Activated B cell treated with CpG ODN at 0.5 μM for 24 hours (primary cell): ENCODE measurements at regions not wholly inside any gene's neighbourhood (a gene's known extent, or its start where the extent isn't known, plus 50 kb on each side); places are given as distances from the start of the nearest gene placed in this dataset.
"Not testable (repeated sequence)": the region's sequence is repeated elsewhere in the genome, so short reads cannot be mapped to it uniquely, and the experiment has no call there.

ENCODE experiments used
- ATAC-seq: fragments of 200-7000 bp; cut with Tn5 transposase; one replicate; pipeline ENCODE4 v1.10.0; 2021; ENCODE audit warnings: low read depth, mild to moderate bottlenecking, moderate library complexity
- CTCF ChIA-PET: fragments of 350-600 bp; sonication (Branson Sonifier 250); formaldehyde crosslinking; loops from one replicate; lab custom pipeline; 2021; ENCODE audit warnings: antibody characterized with exemption; lab: Charles Lee
- POLR2A ChIA-PET: fragments of 350-600 bp; sonication (Branson Sonifier 250); formaldehyde crosslinking; loops from one replicate; lab custom pipeline; 2021; ENCODE audit warnings: antibody characterized with exemption; lab: Charles Lee
- DNase-seq: peaks from one replicate; pipeline ENCODE4 v3.0.0; 2022
- H3K27ac Mint-ChIP-seq: one replicate; pipeline ENCODE4 v1.8.0; 2020; ENCODE audit warnings: mixed read lengths
- H3K27me3 Mint-ChIP-seq: one replicate; pipeline ENCODE4 v1.8.0; 2021; ENCODE audit warnings: mixed read lengths
- H3K36me3 Mint-ChIP-seq: one replicate; pipeline ENCODE4 v1.8.0; 2021; ENCODE audit warnings: low read depth, mixed read lengths
- H3K4me1 Mint-ChIP-seq: one replicate; pipeline ENCODE4 v1.8.0; 2021; ENCODE audit warnings: mixed read lengths
- H3K4me3 Mint-ChIP-seq: one replicate; pipeline ENCODE4 v1.8.0; 2020; ENCODE audit warnings: mild to moderate bottlenecking, mixed read lengths
- H3K9me3 Mint-ChIP-seq: one replicate; pipeline ENCODE4 v1.8.0; 2020; ENCODE audit warnings: mixed read lengths
- intact Hi-C: fragments of 100-400 bp; cut with micrococcal nuclease; formaldehyde crosslinking; loops from one replicate; pipeline ENCODE4 v1.15.1; 2024
- TF ChIP-seq, protein P1 (sequence below): fragments of 200-600 bp; IDR thresholded peaks from one replicate; pipeline ENCODE4 v1.8.0; 2022; ENCODE audit warnings: antibody characterized with exemption, mild to moderate bottlenecking

DNA sequence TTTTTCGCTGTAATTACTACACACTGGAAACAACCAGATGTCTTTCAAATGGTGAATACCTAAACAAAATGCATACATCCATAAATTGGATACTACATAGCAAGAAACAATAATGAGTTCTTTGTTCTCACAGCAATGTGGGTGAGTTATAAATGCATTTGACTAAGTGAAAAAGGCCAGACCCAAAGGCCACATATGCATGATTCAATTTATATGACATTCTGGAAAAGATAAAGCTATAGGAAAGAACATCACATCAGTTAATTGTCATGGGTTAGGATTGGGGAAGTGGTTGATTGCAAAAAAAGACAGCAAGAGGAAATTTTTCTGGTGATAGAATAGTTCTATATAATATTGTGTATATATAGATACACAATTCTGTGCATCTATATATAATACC is 198.9 kb downstream of the CYLC2 start:
- Mint-ChIP-seq H3K27ac (no peak overlapping the region), H3K4me1 (no peaks in the 10 kb centered on the region), H3K27me3 (no peaks in the 10 kb centered on the region), H3K36me3 (no peaks in the 10 kb centered on the region), H3K4me3 (no peak overlapping the region), H3K9me3 (no peaks in the 10 kb centered on the region)
- no peak for ATAC-seq
- TF ChIP-seq, protein P1, sequence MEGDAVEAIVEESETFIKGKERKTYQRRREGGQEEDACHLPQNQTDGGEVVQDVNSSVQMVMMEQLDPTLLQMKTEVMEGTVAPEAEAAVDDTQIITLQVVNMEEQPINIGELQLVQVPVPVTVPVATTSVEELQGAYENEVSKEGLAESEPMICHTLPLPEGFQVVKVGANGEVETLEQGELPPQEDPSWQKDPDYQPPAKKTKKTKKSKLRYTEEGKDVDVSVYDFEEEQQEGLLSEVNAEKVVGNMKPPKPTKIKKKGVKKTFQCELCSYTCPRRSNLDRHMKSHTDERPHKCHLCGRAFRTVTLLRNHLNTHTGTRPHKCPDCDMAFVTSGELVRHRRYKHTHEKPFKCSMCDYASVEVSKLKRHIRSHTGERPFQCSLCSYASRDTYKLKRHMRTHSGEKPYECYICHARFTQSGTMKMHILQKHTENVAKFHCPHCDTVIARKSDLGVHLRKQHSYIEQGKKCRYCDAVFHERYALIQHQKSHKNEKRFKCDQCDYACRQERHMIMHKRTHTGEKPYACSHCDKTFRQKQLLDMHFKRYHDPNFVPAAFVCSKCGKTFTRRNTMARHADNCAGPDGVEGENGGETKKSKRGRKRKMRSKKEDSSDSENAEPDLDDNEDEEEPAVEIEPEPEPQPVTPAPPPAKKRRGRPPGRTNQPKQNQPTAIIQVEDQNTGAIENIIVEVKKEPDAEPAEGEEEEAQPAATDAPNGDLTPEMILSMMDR: no peak
- ChIA-PET POLR2A (no interaction called here), CTCF (no interaction called here)
- no peak for DNase-seq
- intact Hi-C loops: no loop called here

DNA sequence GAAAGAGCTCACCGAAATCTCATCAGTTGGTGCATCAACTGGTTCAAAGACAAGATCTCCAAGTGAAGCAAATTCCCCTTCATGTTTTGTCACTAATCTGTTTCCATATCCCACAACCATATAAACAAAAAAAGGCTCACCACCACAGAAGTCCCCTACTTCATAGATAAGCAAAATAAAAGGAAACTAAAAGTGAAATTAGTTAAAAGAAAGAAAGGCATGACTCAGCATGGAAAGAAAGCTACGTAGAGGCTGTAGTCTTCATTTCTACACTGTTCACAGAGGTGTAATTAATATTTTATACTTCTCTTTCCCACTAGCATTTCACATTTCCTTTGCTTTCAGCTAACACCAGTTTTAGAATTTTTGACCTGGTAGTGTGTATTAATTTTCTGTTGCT is 208.0 kb downstream of the CYLC2 start:
- H3K27me3 Mint-ChIP-seq: no peaks in the 10 kb centered on the region

DNA sequence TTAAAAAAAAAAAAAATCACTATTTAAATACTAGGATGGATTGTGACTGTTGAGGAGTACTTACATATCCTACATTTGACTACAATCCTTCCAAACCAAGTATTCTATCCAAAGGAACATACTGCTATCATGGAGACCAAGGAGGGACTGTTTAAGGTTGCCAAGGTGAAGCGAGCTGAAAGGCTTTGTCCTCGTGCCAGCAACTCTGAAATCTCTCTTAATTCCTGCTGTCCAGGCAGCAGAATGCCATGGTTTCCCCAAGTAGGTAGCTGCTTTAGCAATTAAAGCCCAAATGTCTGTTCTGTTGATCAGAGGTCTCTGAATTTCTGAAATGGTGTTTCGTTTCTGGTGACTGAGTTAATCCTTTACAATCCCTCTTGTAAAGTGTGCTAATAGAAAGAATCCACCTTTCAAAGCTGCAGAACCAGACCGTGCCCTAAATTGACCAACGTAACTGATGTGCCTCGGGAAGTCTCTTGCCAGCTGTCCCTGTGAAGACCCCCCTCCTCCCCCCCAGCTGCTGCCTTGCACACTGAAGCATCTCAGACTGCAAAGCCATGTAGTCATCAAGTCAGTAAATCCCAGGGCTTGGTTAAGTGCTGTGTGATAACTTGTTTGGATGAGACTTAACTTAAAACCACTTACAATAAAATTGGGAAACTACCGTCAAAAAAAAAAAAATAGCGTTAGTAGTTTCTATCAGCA is 210.9 kb downstream of the CYLC2 start:
- intact Hi-C loops: not testable (repeated sequence)

More for the DNA sequence above, 208.0 kb downstream of the CYLC2 start:
- no peak overlapping the region for H3K27ac Mint-ChIP-seq
- no peak for DNase-seq
- TF ChIP-seq, protein P1: no peak
- no peak for ATAC-seq
- ChIA-PET POLR2A (no interaction called here), CTCF (no interaction called here)
- intact Hi-C loops: no loop called here
- peaks cover 3% of the 10 kb centered on the region for H3K9me3 Mint-ChIP-seq
- H3K4me3 Mint-ChIP-seq: no peak overlapping the region
- H3K4me1 Mint-ChIP-seq: no peaks in the 10 kb centered on the region
- no peaks in the 10 kb centered on the region for H3K36me3 Mint-ChIP-seq

DNA sequence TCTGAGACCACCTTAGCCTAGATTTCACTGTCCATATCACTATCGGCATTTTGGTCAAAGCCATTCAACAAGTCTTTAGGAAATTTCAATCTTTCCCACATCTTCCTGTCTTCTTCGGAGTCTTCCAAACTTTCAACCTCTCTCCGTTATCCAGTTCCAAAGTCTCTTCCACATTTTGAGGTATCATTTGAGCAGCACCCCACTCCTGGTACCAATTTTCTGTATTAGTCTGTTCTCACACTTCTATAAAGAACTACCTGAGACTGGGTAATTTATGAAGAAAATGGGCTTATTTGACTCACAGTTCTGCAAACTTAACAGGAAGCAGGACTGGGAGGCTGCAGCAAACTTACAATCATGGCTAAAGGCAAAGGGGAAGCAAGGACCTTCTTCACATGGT is 215.5 kb downstream of the CYLC2 start:
- Mint-ChIP-seq H3K4me3 (no peak overlapping the region), H3K4me1 (no peaks in the 10 kb centered on the region)
- CTCF ChIA-PET: no interaction called here

More for the DNA sequence above, 210.9 kb downstream of the CYLC2 start:
- H3K4me1 Mint-ChIP-seq, CTCF ChIA-PET, DNase-seq, H3K27ac Mint-ChIP-seq, ATAC-seq, H3K4me3 Mint-ChIP-seq, H3K27me3 Mint-ChIP-seq, POLR2A ChIA-PET, H3K36me3 Mint-ChIP-seq: not testable (repeated sequence)
- H3K9me3 Mint-ChIP-seq: peaks cover 19% of the 10 kb centered on the region

DNA sequence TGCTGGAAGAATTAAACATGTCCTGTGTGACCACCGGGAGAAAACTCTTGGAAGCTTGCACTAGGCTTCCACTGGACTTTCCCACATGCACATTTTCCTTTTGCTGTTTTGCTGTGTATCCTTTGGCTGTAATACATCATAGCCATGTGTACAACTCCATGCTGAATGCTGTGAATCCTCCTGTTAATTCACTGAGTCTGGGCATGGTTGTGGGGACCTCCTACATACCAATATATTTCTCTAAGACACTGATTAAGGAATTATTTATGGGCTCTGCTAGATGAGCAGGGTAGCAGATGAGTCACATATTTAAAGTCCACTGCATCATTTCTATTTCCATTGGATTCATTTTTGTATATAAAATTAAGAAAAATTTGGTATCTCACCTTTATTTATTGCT is 220.1 kb downstream of the CYLC2 start:
- H3K9me3 Mint-ChIP-seq: peaks cover 13% of the 10 kb centered on the region
- H3K27ac Mint-ChIP-seq: no peak overlapping the region
- intact Hi-C loops: no loop called here
- ATAC-seq: no peak
- POLR2A ChIA-PET: no interaction called here
- DNase-seq: no peak
- no peak overlapping the region for H3K4me3 Mint-ChIP-seq
- H3K27me3 Mint-ChIP-seq: no peaks in the 10 kb centered on the region
- no peaks in the 10 kb centered on the region for H3K36me3 Mint-ChIP-seq
- H3K4me1 Mint-ChIP-seq: no peaks in the 10 kb centered on the region
- TF ChIP-seq, protein P1: no peak
- CTCF ChIA-PET: no interaction called here

More for the DNA sequence above, 215.5 kb downstream of the CYLC2 start:
- intact Hi-C loops: no loop called here
- H3K27ac Mint-ChIP-seq: no peak overlapping the region
- TF ChIP-seq, protein P1: no peak
- peaks cover 18% of the 10 kb centered on the region for H3K9me3 Mint-ChIP-seq
- ATAC-seq: no peak
- DNase-seq: no peak
- no peaks in the 10 kb centered on the region for H3K36me3 Mint-ChIP-seq
- POLR2A ChIA-PET: no interaction called here
- no peaks in the 10 kb centered on the region for H3K27me3 Mint-ChIP-seq
